PC-3 (cell line): ENCODE measurements at regions not wholly inside any gene's neighbourhood (a gene's known extent, or its start where the extent isn't known, plus 50 kb on each side); places are given as distances from the start of the nearest gene placed in this dataset.

Experiments used
- ATAC-seq: fragments of 200-7000 bp; cut with Tn5 transposase; 2 replicates; pipeline ENCODE4 v1.9.1; 2020; ENCODE audit warnings: mild to moderate bottlenecking, moderate library complexity
- BruUV-seq: library from RNA; stranded (reverse); fragments of 400-500 nt; replicated peaks from 2 replicates; lab custom pipeline; 2021; lab: Mats Ljungman, UMichigan
- CTCF ChIA-PET: fragments of 300-600 bp; sonication (Branson Sonifier 250); formaldehyde crosslinking; loops from one replicate; lab custom pipeline; 2022; ENCODE audit warnings: antibody characterized with exemption; lab: Charles Lee
- POLR2A ChIA-PET: fragments of 300-600 bp; sonication (Branson Sonifier 250); formaldehyde crosslinking; loops from one replicate; lab custom pipeline; 2022; ENCODE audit warnings: antibody characterized with exemption; ENCODE audit not compliant: unreplicated experiment; lab: Charles Lee
- DNase-seq: peaks from one replicate; pipeline ENCODE4 v3.0.0-alpha.2; 2015
- H2AFZ ChIP-seq: fragments of 300-600 bp; sonication (generic); 2 replicates; pipeline ENCODE4 v1.6.0; 2016; ENCODE audit warnings: antibody characterized with exemption, low read length
- H3F3A ChIP-seq: fragments of 300-600 bp; sonication (generic); one replicate; pipeline ENCODE4 v1.6.0; 2017; ENCODE audit warnings: antibody characterized with exemption, low read length, control low read depth, mild to moderate bottlenecking; ENCODE audit not compliant: unreplicated experiment
- H3K27ac ChIP-seq: fragments of 300-600 bp; sonication (generic); 2 replicates; pipeline ENCODE4 v1.5.1; 2016; ENCODE audit warnings: mild to moderate bottlenecking, low read length
- H3K27me3 ChIP-seq: fragments of 300-600 bp; sonication (generic); 2 replicates; pipeline ENCODE4 v1.6.1; 2016; ENCODE audit warnings: low read length, mixed read lengths
- H3K36me3 ChIP-seq: fragments of 300-600 bp; sonication (generic); 2 replicates; pipeline ENCODE4 v1.6.1; 2016; ENCODE audit warnings: low read depth, mixed run types, low read length, mixed read lengths
- H3K4me1 ChIP-seq: fragments of 300-600 bp; sonication (generic); 2 replicates; pipeline ENCODE4 v1.5.1; 2016; ENCODE audit warnings: low read length; ENCODE audit not compliant: insufficient read depth
- H3K4me2 ChIP-seq: fragments of 300-600 bp; sonication (generic); 2 replicates; pipeline ENCODE4 v1.6.0; 2016; ENCODE audit warnings: low read length
- H3K4me3 ChIP-seq: fragments of 300-600 bp; sonication (generic); 2 replicates; pipeline ENCODE4 v1.5.1; 2016; ENCODE audit warnings: mild to moderate bottlenecking, low read length, mixed read lengths
- H3K79me2 ChIP-seq: fragments of 300-600 bp; sonication (generic); 2 replicates; pipeline ENCODE4 v1.6.1; 2017; ENCODE audit warnings: low read length, mixed read lengths
- H3K9ac ChIP-seq: fragments of 300-600 bp; sonication (generic); 2 replicates; pipeline ENCODE4 v1.6.0; 2016; ENCODE audit warnings: mild to moderate bottlenecking, low read length
- H3K9me2 ChIP-seq: fragments of 300-600 bp; sonication (generic); replicated peaks from 2 replicates; pipeline ENCODE4 v1.6.1; 2016; ENCODE audit warnings: mixed run types, low read length, mixed read lengths
- H3K9me3 ChIP-seq: fragments of 300-600 bp; sonication (generic); 2 replicates; pipeline ENCODE4 v1.6.1; 2016; ENCODE audit warnings: low read length, mixed read lengths
- H4K20me1 ChIP-seq: fragments of 300-600 bp; sonication (generic); 2 replicates; pipeline ENCODE4 v1.6.1; 2016; ENCODE audit warnings: low read length, mixed read lengths
- CTCF ChIP-seq: fragments of 300-600 bp; sonication (generic); conservative IDR thresholded peaks from 2 replicates; pipeline ENCODE4 v1.5.1; 2017; ENCODE audit warnings: antibody characterized with exemption, low read depth, mild to moderate bottlenecking, low read length
- EZH2 ChIP-seq: fragments of 300-600 bp; sonication (generic); IDR thresholded peaks from one replicate; pipeline ENCODE4 v1.6.1; 2017; ENCODE audit warnings: antibody characterized with exemption, mild to moderate bottlenecking, low read length; ENCODE audit not compliant: unreplicated experiment
- EZH2phosphoT487 ChIP-seq: fragments of 300-600 bp; sonication (generic); IDR thresholded peaks from 2 replicates; pipeline ENCODE4 v1.6.1; 2018; ENCODE audit warnings: mild to moderate bottlenecking, antibody characterized with exemption, low read length, borderline replicate concordance
- intact Hi-C: fragments of 100-400 bp; cut with micrococcal nuclease; formaldehyde crosslinking; loops from 2 replicates; pipeline ENCODE4 v1.9.0; 2023

GRCh38 chr13:50078231-50078894, 63.1 kb downstream of the KCNRG start:
- peaks cover 97% of the 10 kb centered on the region for H3K79me2 ChIP-seq
- H3F3A ChIP-seq: no peaks in the 10 kb centered on the region
- peaks cover 40% of the 10 kb centered on the region for H4K20me1 ChIP-seq
- peak overlapping the region; percentile 98 for H3K9ac ChIP-seq
- H3K27me3 ChIP-seq: no peaks in the 10 kb centered on the region
- no peaks in the 10 kb centered on the region for H3K9me2 ChIP-seq
- intact Hi-C loops: no loop called here
- peak overlapping the region; percentile 95 for H3K4me3 ChIP-seq
- H2AFZ ChIP-seq: no peak overlapping the region
- ATAC-seq (no peak), DNase-seq (no peak)
- ChIA-PET POLR2A (interaction anchor here (0.5 kb wide), 1 partner anchor 47 kb away, joined by 4 read pairs; no protein-coding TSS in a partner anchor), CTCF (interaction anchor here (0.7 kb wide), 1 partner anchor 598 kb away, joined by 5 read pairs; no protein-coding TSS in a partner anchor)
- no TSS peak for BruUV-seq
- peaks cover 8% of the 10 kb centered on the region; the same call in 1 of the 2 replicates for H3K36me3 ChIP-seq
- 0 out of 2 replicates have a peak overlapping the region, but pooled peaks have one; percentile 4 for H3K27ac ChIP-seq
- H3K4me1 ChIP-seq: peaks cover 24% of the 10 kb centered on the region
- TF ChIP-seq EZH2: no peak
- TF ChIP-seq CTCF: no peak
- no peak for TF ChIP-seq EZH2phosphoT487
- peak overlapping the region; percentile 87 for H3K4me2 ChIP-seq
- H3K9me3 ChIP-seq: no peaks in the 10 kb centered on the region

GRCh38 chr13:50078895-50079654, 63.8 kb downstream of the KCNRG start:
- Histone ChIP-seq H3K4me2 (peak overlapping the region; percentile 87), H3K4me3 (peak overlapping the region; percentile 95), H3K36me3 (peaks cover under 1% of the 10 kb centered on the region; the same call in 1 of the 2 replicates), H3K27ac (0 out of 2 replicates have a peak overlapping the region, but pooled peaks have one; percentile 4), H3K27me3 (no peaks in the 10 kb centered on the region), H3K9me3 (no peaks in the 10 kb centered on the region), H3K9me2 (no peaks in the 10 kb centered on the region), H4K20me1 (peaks cover 40% of the 10 kb centered on the region), H3K79me2 (peaks cover 97% of the 10 kb centered on the region), H3K9ac (peak overlapping the region; percentile 98), H3K4me1 (peaks cover 27% of the 10 kb centered on the region), H3F3A (no peaks in the 10 kb centered on the region), H2AFZ (no peak overlapping the region)
- ATAC-seq (no peak), DNase-seq (no peak)
- ChIA-PET POLR2A (no interaction called here), CTCF (interaction anchor here (0.7 kb wide), 1 partner anchor 81 kb away, joined by 4 read pairs; no protein-coding TSS in a partner anchor)
- TF ChIP-seq EZH2: no peak
- no peak for TF ChIP-seq CTCF
- no peak for TF ChIP-seq EZH2phosphoT487
- BruUV-seq: no TSS peak
- intact Hi-C loops: no loop called here
